IMR-90 (cell line): ENCODE measurements at regions not wholly inside any gene's neighbourhood (a gene's known extent, or its start where the extent isn't known, plus 50 kb on each side); places are given as distances from the start of the nearest gene placed in this dataset.

ENCODE experiments used
- ATAC-seq: fragments of 200-7000 bp; cut with Tn5 transposase; 2 replicates; pipeline ENCODE4 v1.9.1; 2020; ENCODE audit warnings: low read depth, mild to moderate bottlenecking, moderate library complexity
- BruUV-seq: library from RNA; stranded (reverse); fragments of 400-500 nt; replicated peaks from 2 replicates; lab custom pipeline; 2021; lab: Mats Ljungman, UMichigan
- CTCF ChIA-PET: fragments of 300-600 bp; formaldehyde crosslinking; extraction: SDS; loops from one replicate; lab custom pipeline; 2021; ENCODE audit warnings: antibody characterized with exemption; lab: Yijun Ruan, JAX
- POLR2A ChIA-PET: fragments of 300-600 bp; sonication (Branson Sonifier 250); formaldehyde crosslinking; loops from one replicate; lab custom pipeline; 2022; ENCODE audit warnings: antibody characterized with exemption; ENCODE audit not compliant: unreplicated experiment; lab: Charles Lee
- DNase-seq: peaks from one replicate; pipeline ENCODE4 v3.0.0; 2013
- H2AFZ ChIP-seq: replicated peaks from 2 replicates; pipeline ENCODE3; 2013; ENCODE audit warnings: low read length, mild to moderate bottlenecking; ENCODE audit not compliant: poor library complexity
- H2AK5ac ChIP-seq: 2 replicates; pipeline ENCODE4 v1.6.1; 2013; ENCODE audit warnings: low read depth, low read length, inconsistent platforms
- H2AK9ac ChIP-seq: replicated peaks from 2 replicates; pipeline ENCODE3; 2013; ENCODE audit warnings: mild to moderate bottlenecking, low read depth, low read length, moderate library complexity; ENCODE audit not compliant: poor library complexity
- H2BK120ac ChIP-seq: 2 replicates; pipeline ENCODE4 v1.6.1; 2013; ENCODE audit warnings: low read depth, low read length, inconsistent platforms
- H2BK15ac ChIP-seq: 3 replicates; pipeline ENCODE4 v1.6.1; 2013; ENCODE audit warnings: low read depth, low read length, inconsistent platforms
- H2BK20ac ChIP-seq: 2 replicates; pipeline ENCODE4 v1.6.1; 2013; ENCODE audit warnings: low read depth, mild to moderate bottlenecking, inconsistent platforms, low read length, moderate library complexity
- H2BK5ac ChIP-seq: 2 replicates; pipeline ENCODE4 v1.6.1; 2013; ENCODE audit warnings: mild to moderate bottlenecking, low read depth, low read length, inconsistent platforms; ENCODE audit not compliant: poor library complexity, severe bottlenecking
- H3K14ac ChIP-seq: replicated peaks from 2 replicates; pipeline ENCODE4 v1.6.1; 2013; ENCODE audit warnings: low read depth, low read length, inconsistent platforms
- H3K18ac ChIP-seq: 2 replicates; pipeline ENCODE4 v1.6.1; 2013; ENCODE audit warnings: low read depth, low read length, control low read depth
- H3K23ac ChIP-seq: 2 replicates; pipeline ENCODE4 v1.6.1; 2013; ENCODE audit warnings: low read depth, low read length, inconsistent platforms
- H3K27ac ChIP-seq: 2 replicates; pipeline ENCODE4 v1.5.1; 2013; ENCODE audit warnings: mild to moderate bottlenecking, control low read depth, low read length; ENCODE audit not compliant: insufficient read depth
- H3K27me3 ChIP-seq: 2 replicates; pipeline ENCODE4 v1.6.1; 2013; ENCODE audit warnings: low read length; ENCODE audit not compliant: control insufficient read depth, insufficient read depth
- H3K36me3 ChIP-seq: 2 replicates; pipeline ENCODE4 v1.6.1; 2013; ENCODE audit warnings: low read length, mixed read lengths; ENCODE audit not compliant: control insufficient read depth, insufficient read depth
- H3K4ac ChIP-seq: 2 replicates; pipeline ENCODE4 v1.6.1; 2013; ENCODE audit warnings: low read depth, low read length, inconsistent platforms
- H3K4me1 ChIP-seq: 2 replicates; pipeline ENCODE4 v1.6.1; 2013; ENCODE audit warnings: low read length, mixed read lengths; ENCODE audit not compliant: control insufficient read depth, insufficient read depth
- H3K4me2 ChIP-seq: 2 replicates; pipeline ENCODE4 v1.6.1; 2013; ENCODE audit warnings: low read depth, mild to moderate bottlenecking, control low read depth, low read length, moderate library complexity
- H3K4me3 ChIP-seq: 2 replicates; pipeline ENCODE4 v1.5.1; 2013; ENCODE audit warnings: low read depth, mild to moderate bottlenecking, control low read depth, low read length, moderate library complexity; ENCODE audit not compliant: insufficient read depth
- H3K56ac ChIP-seq: 2 replicates; pipeline ENCODE4 v1.6.1; 2013; ENCODE audit warnings: low read length, inconsistent platforms; ENCODE audit not compliant: insufficient read depth; ENCODE audit errors: extremely low read depth
- H3K79me1 ChIP-seq, 2 experiments: 2 replicates each; pipeline ENCODE4 v1.6.1; 2013; ENCODE audit warnings: low read length in 2 of 2, inconsistent platforms in 1 of 2, low read depth in 1 of 2
- H3K9ac ChIP-seq: 2 replicates; pipeline ENCODE4 v1.6.1; 2013; ENCODE audit warnings: low read depth, low read length, control low read depth
- H3K9me1 ChIP-seq: 2 replicates; pipeline ENCODE4 v1.6.1; 2013; ENCODE audit warnings: low read length, inconsistent platforms; ENCODE audit not compliant: insufficient read depth
- H3K9me3 ChIP-seq: 2 replicates; pipeline ENCODE4 v1.6.1; 2013; ENCODE audit warnings: low read length; ENCODE audit not compliant: control insufficient read depth, insufficient read depth
- H4K20me1 ChIP-seq: 2 replicates; pipeline ENCODE4 v1.6.1; 2013; ENCODE audit warnings: low read length, inconsistent platforms; ENCODE audit not compliant: insufficient read depth
- H4K5ac ChIP-seq: 2 replicates; pipeline ENCODE4 v1.6.1; 2013; ENCODE audit warnings: mild to moderate bottlenecking, low read depth, low read length, control low read depth
- H4K8ac ChIP-seq, 2 experiments: 2 replicates each; pipeline ENCODE4 v1.6.1; 2013; ENCODE audit warnings: low read depth in 2 of 2, low read length in 2 of 2, control low read depth in 1 of 2, inconsistent platforms in 1 of 2
- H4K91ac ChIP-seq: 2 replicates; pipeline ENCODE4 v1.6.1; 2013; ENCODE audit warnings: low read depth, low read length, inconsistent platforms; ENCODE audit not compliant: insufficient read depth
- CEBPB ChIP-seq: IDR thresholded peaks from 2 replicates; pipeline ENCODE4 v1.6.1; 2012; ENCODE audit warnings: low read depth, low read length, improper control_type of control experiment
- CHD1 ChIP-seq: IDR thresholded peaks from 2 replicates; pipeline ENCODE4 v1.6.1; 2012; ENCODE audit warnings: low read depth, low read length, improper control_type of control experiment
- CTCF ChIP-seq: conservative IDR thresholded peaks from 2 replicates; pipeline ENCODE4 v1.5.1; 2012; ENCODE audit warnings: mild to moderate bottlenecking, low read depth, low read length, improper control_type of control experiment
- MAFK ChIP-seq: IDR thresholded peaks from 2 replicates; pipeline ENCODE4 v1.6.1; 2012; ENCODE audit warnings: low read depth, low read length, improper control_type of control experiment
- MXI1 ChIP-seq: IDR thresholded peaks from 2 replicates; pipeline ENCODE4 v1.6.1; 2012; ENCODE audit warnings: low read depth, mild to moderate bottlenecking, low read length, moderate library complexity, borderline replicate concordance
- NFE2L2 ChIP-seq: fragments of 150-350 bp; IDR thresholded peaks from 2 replicates; pipeline ENCODE4 v1.6.1; 2016; ENCODE audit warnings: low read depth, mild to moderate bottlenecking, low read length
- POLR2A ChIP-seq: IDR thresholded peaks from 2 replicates; pipeline ENCODE4 v1.6.1; 2012; ENCODE audit warnings: mild to moderate bottlenecking, low read depth, low read length
- SMC3 ChIP-seq: fragments of 150-350 bp; IDR thresholded peaks from 2 replicates; pipeline ENCODE4 v1.6.1; 2016; ENCODE audit warnings: low read depth, mild to moderate bottlenecking, antibody characterized with exemption, low read length, moderate library complexity
- WGBS, 2 experiments: methylation state at CpG; one replicate each; pipeline versions ENCODE4 v1.1.5 to v1.1.7; 2013; ENCODE audit warnings: missing lambda C conversion rate in 2 of 2; ENCODE audit not compliant: insufficient read length in 1 of 2; ENCODE audit errors: extremely low coverage in 2 of 2; 5-methylcytosine and 5-hydroxymethylcytosine counted together
- dilution Hi-C: fragments of 300-500 bp; cut with HindIII; formaldehyde crosslinking; loops from one replicate; pipeline ENCODE4 v1.14.3; 2018; ENCODE audit warnings: low sequenced_read_pairs; ENCODE audit not compliant: unreplicated experiment
- in situ Hi-C: fragments of 300-500 bp; cut with MboI; formaldehyde crosslinking; loops from 3 replicates; pipeline ENCODE4 v1.14.3; 2019; ENCODE audit warnings: low sequenced_read_pairs, inconsistent platforms, mixed read lengths
- intact Hi-C: fragments of 100-400 bp; cut with micrococcal nuclease; formaldehyde crosslinking; loops from 2 replicates; pipeline ENCODE4 v1.10.0; 2022

- intact Hi-C loops, result loop anchor here (10.0 kb wide), 1 partner anchor 272 kb away; no protein-coding TSS in a partner anchor
- H3K18ac ChIP-seq, result peak overlapping the region; percentile 62; the same call in 1 of the 2 replicates
- peak overlapping the region; percentile 28 for H3K56ac ChIP-seq
- H2AFZ ChIP-seq, result peak overlapping the region; percentile 0
- H2BK20ac ChIP-seq, result peak overlapping the region; percentile 88
- peak overlapping the region; percentile 46 for H3K4ac ChIP-seq
- no peaks in the 10 kb centered on the region for H3K79me1 ChIP-seq
- ATAC-seq, result no peak
- 0 out of 2 replicates have a peak overlapping the region, but pooled peaks have one; percentile 1 for H3K27ac ChIP-seq
- peak overlapping the region; percentile 88 for H2BK120ac ChIP-seq
- peak overlapping the region; percentile 16; the same call in 1 of the 3 replicates for H2BK15ac ChIP-seq
- dilution Hi-C loops, result no loop called here
- peak overlapping the region; percentile 32 for H2BK5ac ChIP-seq
- ChIA-PET CTCF (no interaction called here), POLR2A (no interaction called here)
- no TSS peak for BruUV-seq
- peaks cover 12% of the 10 kb centered on the region for H3K4me1 ChIP-seq
- TF ChIP-seq MAFK (no peak), SMC3 (no peak), CHD1 (no peak), CTCF (no peak), NFE2L2 (no peak), MXI1 (no peak), POLR2A (no peak), CEBPB (no peak)
- H3K36me3 ChIP-seq, result no peaks in the 10 kb centered on the region
- H3K4me3 ChIP-seq, result no peak overlapping the region
- peak; percentile 23 for DNase-seq
- H4K5ac ChIP-seq, result peak overlapping the region; percentile 6; the same call in 1 of the 2 replicates
- peak overlapping the region; percentile 50; the same call in 1 of the 2 replicates for H3K23ac ChIP-seq
- peak overlapping the region; percentile 11 to 74 for H4K8ac ChIP-seq
- peak overlapping the region; percentile 83 for H4K91ac ChIP-seq
- no peaks in the 10 kb centered on the region for H3K27me3 ChIP-seq
- WGBS, 2 experiments, result 56% methylated on average over 5 of the region's 6 CpGs; no CpG with 5 or more reads in 1 of the 2 experiments
- no peak overlapping the region for H3K9ac ChIP-seq
- H3K14ac ChIP-seq, result peak overlapping the region; percentile 76
- H3K4me2 ChIP-seq, result no peak overlapping the region
- H3K9me1 ChIP-seq, result peaks cover 5% of the 10 kb centered on the region
- in situ Hi-C loops, result no loop called here
- no peaks in the 10 kb centered on the region for H4K20me1 ChIP-seq
- no peak overlapping the region for H2AK9ac ChIP-seq
- H2AK5ac ChIP-seq, result peak overlapping the region; percentile 38
- no peaks in the 10 kb centered on the region for H3K9me3 ChIP-seq
Observed at GRCh38 chr9:82332774-82333152, 344.2 kb downstream of the SPATA31D1 start.
